Mucosa of stomach (tissue), 1 donor: ENCODE measurements at regions not wholly inside any gene's neighbourhood (a gene's known extent, or its start where the extent isn't known, plus 50 kb on each side); places are given as distances from the start of the nearest gene placed in this dataset.

Source experiments
- H3K27me3 ChIP-seq: one replicate; pipeline ENCODE4 v1.7.0; 2013; ENCODE audit warnings: mild to moderate bottlenecking, low read length; ENCODE audit not compliant: control insufficient read depth, insufficient read depth
- H3K36me3 ChIP-seq: one replicate; pipeline ENCODE4 v1.7.0; 2013; ENCODE audit warnings: low read length; ENCODE audit not compliant: control insufficient read depth, insufficient read depth
- H3K4me1 ChIP-seq: one replicate; pipeline ENCODE4 v1.7.0; 2013; ENCODE audit warnings: mild to moderate bottlenecking, low read length; ENCODE audit not compliant: control insufficient read depth, insufficient read depth
- H3K4me3 ChIP-seq: one replicate; pipeline ENCODE4 v1.7.0; 2013; ENCODE audit warnings: low read length
- H3K9ac ChIP-seq: one replicate; pipeline ENCODE4 v1.7.0; 2013; ENCODE audit warnings: mild to moderate bottlenecking, low read length, moderate library complexity
- H3K9me3 ChIP-seq: one replicate; pipeline ENCODE4 v1.7.0; 2013; ENCODE audit warnings: mild to moderate bottlenecking, low read length, moderate library complexity; ENCODE audit not compliant: control insufficient read depth
- donor health status: Pancreatic carcinoma.

DNA sequence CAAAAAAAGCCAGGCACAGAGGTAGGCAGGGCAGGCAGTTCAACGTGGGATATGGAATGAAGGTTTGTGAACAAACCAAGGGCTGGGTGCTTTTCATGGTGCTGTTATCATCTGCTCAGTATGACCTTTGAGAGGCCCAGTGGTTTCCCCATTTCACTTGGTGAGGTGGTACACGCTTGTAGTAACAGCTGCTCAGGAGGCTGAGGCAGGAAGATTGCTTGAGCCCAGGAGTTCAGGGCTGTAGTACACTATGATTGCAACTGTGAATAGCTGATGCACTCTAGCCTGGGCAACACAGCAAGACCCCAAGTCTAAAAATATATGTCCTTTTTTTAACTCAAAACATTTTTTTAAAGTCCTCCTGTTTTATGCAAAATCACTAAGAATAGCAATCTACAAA is 174.8 kb downstream of the ENC1 start:
- Histone ChIP-seq H3K36me3 (no peaks in the 10 kb centered on the region), H3K4me3 (no peak overlapping the region), H3K9ac (no peak overlapping the region), H3K27me3 (no peaks in the 10 kb centered on the region), H3K4me1 (no peaks in the 10 kb centered on the region), H3K9me3 (no peaks in the 10 kb centered on the region)

DNA sequence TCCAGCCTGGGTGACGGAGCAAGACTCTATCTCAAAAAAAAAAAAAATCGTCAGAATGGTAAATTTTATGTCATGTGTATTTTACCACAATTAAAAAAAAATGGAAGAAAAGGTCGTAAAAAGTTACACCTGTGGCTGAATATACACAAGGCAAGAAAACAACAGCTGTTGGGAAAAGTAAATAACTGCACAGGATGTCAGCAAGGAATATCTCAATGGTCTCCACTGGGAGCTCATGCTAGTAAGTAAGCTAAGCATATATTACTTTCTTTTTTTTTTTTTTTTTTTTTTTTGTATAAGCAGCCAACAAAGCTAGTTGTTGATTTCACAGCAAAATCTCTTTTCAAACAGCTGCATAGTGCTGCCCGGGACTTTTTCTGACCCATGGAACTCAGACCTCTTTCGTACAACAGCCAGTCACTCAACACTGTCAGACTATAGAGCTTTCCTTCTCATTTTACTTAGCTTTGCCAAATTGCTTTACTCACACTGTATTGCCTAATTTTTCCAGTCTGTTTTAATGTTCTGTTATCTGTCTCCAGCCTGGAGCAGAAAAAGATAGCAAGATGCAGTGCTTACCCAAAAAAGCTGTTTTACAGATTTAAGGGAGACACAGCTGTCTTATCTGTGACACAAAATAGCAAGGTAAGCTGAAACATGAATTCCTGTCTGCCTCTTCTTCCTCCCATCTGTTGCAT is 175.9 kb downstream of the ENC1 start:
- no peaks in the 10 kb centered on the region for H3K27me3 ChIP-seq
- H3K4me1 ChIP-seq, result no peaks in the 10 kb centered on the region

DNA sequence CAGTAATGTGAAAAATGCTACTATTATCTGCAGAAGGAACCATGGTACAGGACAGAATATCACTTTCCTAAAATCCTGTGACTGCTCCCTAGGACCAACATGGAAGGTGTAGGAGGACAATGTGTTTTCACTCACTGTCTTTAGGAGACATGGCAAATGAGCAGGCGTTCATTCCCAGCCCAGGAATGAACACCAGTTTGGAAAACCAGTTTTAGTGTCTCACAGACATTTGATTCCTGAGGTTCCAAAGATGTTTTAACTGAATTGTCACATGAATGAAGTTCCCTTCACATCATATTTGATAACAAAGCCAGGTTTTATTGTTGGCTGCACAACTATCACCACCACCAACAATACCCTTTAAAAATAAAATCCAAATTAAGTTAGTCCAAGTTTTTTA is 178.2 kb downstream of the ENC1 start:
- no peaks in the 10 kb centered on the region for H3K4me1 ChIP-seq
- H3K4me3 ChIP-seq, result no peak overlapping the region
- no peaks in the 10 kb centered on the region for H3K36me3 ChIP-seq
- H3K9me3 ChIP-seq, result no peaks in the 10 kb centered on the region
- H3K27me3 ChIP-seq, result no peaks in the 10 kb centered on the region
- no peak overlapping the region for H3K9ac ChIP-seq

More for the DNA sequence above, 175.9 kb downstream of the ENC1 start:
- H3K4me3 ChIP-seq, result no peak overlapping the region
- H3K9me3 ChIP-seq, result no peaks in the 10 kb centered on the region
- no peaks in the 10 kb centered on the region for H3K36me3 ChIP-seq
- H3K9ac ChIP-seq, result no peak overlapping the region

DNA sequence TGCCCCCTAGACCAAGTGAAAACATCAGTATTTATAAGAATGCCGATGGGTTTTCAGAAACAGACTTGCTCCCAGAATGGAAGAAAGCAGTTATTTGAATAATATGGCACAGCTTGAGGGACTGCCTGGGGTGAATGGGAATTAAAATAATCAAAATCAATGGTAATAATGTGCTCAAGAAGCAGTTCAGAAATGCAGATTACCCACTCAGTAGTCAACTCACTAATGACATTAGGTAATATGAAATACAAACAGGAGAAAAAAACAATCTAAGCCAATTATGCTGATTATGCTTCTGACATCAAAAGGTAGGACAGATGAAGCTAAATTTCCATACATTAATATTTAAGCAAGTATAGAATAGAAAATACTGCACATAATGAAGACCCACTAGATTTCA is 179.3 kb downstream of the ENC1 start:
- no peaks in the 10 kb centered on the region for H3K9me3 ChIP-seq
- H3K9ac ChIP-seq, result no peak overlapping the region
- no peaks in the 10 kb centered on the region for H3K4me1 ChIP-seq
- no peaks in the 10 kb centered on the region for H3K27me3 ChIP-seq
- no peak overlapping the region for H3K4me3 ChIP-seq
- H3K36me3 ChIP-seq, result no peaks in the 10 kb centered on the region

DNA sequence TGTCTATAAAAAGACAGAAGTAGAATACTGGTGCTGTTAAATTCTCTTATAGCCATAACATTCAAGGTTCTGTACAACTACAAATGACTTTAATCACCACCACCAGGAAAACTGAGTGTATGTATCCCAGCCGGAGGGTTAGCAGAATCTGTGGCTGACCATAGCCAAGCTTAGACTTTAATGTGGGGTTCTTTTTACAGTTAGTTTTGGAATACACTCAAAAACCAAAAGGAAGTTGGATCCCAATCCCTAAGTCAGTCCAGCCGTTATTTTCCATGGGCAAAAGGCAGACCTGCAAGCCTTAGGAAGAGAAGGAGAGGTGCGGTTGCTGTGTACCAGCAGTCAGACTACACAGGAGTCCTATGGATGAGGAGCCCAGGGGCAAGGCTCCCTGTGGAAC is 179.8 kb downstream of the ENC1 start:
- H3K9ac ChIP-seq, result no peak overlapping the region
- no peaks in the 10 kb centered on the region for H3K36me3 ChIP-seq
- H3K27me3 ChIP-seq, result no peaks in the 10 kb centered on the region
- no peaks in the 10 kb centered on the region for H3K9me3 ChIP-seq
- no peak overlapping the region for H3K4me3 ChIP-seq
- no peaks in the 10 kb centered on the region for H3K4me1 ChIP-seq

DNA sequence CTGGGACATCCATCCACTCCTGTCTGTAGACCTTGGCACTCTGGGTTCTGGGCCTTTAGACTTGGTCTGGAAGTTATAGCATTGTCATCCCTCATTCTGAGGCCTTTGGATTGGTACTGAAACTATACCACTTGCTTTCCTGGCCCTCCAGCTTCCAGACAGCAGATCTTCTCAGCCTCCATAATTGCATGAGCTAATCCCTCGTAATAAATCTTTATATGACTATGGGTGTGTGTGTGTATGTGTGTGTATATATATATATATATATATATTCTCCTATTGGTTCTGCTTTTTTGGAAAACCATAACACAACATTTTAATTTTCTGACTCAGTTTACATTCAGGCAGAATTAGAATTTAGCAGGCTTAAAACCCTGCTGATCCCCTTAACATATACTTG is 180.5 kb downstream of the ENC1 start:
- Histone ChIP-seq H3K9me3 (no peaks in the 10 kb centered on the region), H3K4me3 (no peak overlapping the region), H3K9ac (no peak overlapping the region), H3K4me1 (no peaks in the 10 kb centered on the region), H3K27me3 (no peaks in the 10 kb centered on the region), H3K36me3 (no peaks in the 10 kb centered on the region)

DNA sequence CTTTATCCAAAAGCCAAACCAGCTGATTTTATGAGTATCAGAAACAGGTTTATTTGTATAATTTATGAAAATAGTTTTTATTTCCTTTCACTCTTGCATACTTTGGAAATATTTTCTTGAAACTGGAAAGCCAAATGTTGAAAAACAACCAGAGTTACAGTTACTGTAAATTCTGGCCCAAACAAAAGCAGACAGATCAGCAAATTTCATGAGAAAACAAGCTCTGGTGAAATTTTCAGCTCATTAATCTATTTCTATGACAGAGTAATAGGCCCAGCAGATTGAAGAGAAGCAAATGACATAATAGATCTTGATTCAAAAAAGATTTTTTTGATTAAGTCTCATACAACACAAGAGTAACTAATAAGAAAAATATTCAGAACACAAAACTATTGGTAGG is 182.7 kb downstream of the ENC1 start:
- Histone ChIP-seq H3K9me3 (no peaks in the 10 kb centered on the region), H3K27me3 (no peaks in the 10 kb centered on the region), H3K9ac (no peak overlapping the region), H3K4me3 (no peak overlapping the region), H3K36me3 (no peaks in the 10 kb centered on the region), H3K4me1 (no peaks in the 10 kb centered on the region)

DNA sequence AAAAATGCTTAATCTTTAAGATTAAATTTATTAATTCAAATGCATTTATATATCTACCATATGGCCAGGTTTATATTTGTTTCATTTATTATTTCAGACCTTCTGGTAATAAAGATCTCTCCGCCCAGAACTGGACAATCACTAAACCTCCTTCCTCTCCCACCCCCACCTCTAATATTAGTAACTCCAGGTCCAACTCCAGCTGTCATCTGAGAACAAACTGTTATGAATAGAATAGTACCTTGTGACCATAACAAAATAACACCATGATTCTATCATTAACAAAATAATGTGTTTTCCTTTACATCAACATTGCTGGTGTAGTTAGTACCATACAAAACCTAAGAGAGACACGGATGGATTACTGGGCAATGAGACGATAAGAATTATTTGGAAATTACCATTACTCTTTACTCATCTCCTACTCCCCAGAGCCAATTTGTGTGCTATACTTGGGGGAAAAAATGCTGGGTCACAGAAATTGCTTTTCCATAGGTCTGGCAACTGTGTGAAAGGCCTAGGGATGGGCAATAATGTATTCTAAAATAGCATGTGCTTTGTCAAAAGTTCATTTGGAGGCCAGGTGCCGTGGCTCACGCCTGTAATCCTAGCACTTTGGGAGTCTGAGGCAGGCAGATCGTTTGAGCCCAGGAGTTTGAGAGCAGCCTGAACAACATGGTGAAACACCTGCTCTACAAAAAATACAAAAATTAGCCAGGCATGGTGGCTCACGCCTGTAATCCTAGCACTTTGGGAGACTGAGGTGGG is 186.1 kb downstream of the ENC1 start:
- Histone ChIP-seq H3K4me3 (no peak overlapping the region), H3K9me3 (no peaks in the 10 kb centered on the region), H3K4me1 (no peaks in the 10 kb centered on the region), H3K27me3 (no peaks in the 10 kb centered on the region), H3K9ac (no peak overlapping the region), H3K36me3 (no peaks in the 10 kb centered on the region)

DNA sequence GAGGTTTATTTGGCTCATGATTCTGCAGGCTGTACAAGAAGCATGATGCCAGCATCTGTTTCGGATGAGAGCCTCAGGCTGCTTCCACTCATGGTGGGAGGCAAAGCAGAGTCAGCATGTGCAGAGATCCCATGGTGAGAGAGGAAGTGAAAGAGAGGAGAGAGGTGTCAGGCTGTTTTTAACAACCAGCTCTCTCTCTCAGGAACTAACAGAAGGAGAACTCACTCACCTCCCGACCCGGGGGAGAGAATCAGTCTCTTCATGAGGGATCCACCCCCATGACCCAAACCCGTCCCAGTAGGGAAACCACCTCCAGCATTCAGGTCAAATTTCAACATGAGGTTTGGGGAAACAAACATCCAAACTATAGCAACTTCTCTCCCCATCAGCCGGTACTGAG is 187.7 kb downstream of the ENC1 start:
- H3K4me3 ChIP-seq, result no peak overlapping the region
- H3K4me1 ChIP-seq, result no peaks in the 10 kb centered on the region
- no peaks in the 10 kb centered on the region for H3K27me3 ChIP-seq
- H3K9ac ChIP-seq, result no peak overlapping the region
- no peaks in the 10 kb centered on the region for H3K36me3 ChIP-seq
- H3K9me3 ChIP-seq, result no peaks in the 10 kb centered on the region

DNA sequence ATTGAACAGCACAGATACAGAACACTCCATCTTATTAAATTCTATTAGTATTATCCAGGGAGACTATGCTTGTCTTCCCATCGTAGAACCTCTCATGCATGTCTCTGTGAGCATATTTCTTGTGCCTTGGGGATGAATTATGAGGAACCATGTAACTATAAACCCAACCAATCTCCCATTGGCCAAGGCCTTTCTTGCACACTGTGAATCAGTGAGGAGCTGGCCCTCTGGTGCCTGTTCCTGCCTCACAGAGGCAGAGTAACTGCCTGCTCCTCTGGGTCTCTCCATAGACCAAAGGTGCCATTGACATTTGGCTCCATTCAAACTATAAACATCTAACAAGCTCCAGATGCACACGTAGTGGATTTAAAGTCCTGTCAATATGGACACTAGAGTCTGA is 190.4 kb downstream of the ENC1 start:
- H3K9ac ChIP-seq, result no peak overlapping the region
- H3K4me1 ChIP-seq, result no peaks in the 10 kb centered on the region
- H3K4me3 ChIP-seq, result no peak overlapping the region
- no peaks in the 10 kb centered on the region for H3K27me3 ChIP-seq
- H3K36me3 ChIP-seq, result no peaks in the 10 kb centered on the region
- no peaks in the 10 kb centered on the region for H3K9me3 ChIP-seq

DNA sequence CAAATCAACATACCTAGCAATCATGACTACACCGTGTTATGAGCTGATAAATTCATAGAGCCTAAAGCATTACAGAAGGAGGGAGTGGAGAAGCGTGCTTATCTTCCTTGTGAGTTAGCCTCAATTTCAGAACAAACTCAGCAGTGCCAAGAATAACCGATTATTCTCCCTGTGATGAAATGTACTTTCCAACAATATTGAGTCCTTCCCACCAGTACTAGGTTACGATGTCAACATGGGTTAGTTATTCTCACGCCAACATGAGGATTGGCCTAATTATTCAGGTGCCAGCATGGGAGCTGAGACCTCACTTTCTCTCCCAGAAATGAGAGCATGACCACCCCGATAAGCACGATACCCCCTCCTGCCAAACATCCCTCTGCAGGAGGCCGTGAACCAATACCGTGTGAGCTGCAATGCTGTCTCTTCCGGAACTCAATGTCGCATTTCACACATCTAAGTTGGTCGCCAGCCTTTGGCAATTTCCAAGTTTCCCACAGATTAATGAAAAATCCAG is 193.7 kb downstream of the ENC1 start:
- H3K4me1 ChIP-seq, result no peaks in the 10 kb centered on the region
- no peaks in the 10 kb centered on the region for H3K9me3 ChIP-seq
- no peaks in the 10 kb centered on the region for H3K36me3 ChIP-seq
- H3K9ac ChIP-seq, result no peak overlapping the region
- no peaks in the 10 kb centered on the region for H3K27me3 ChIP-seq
- H3K4me3 ChIP-seq, result no peak overlapping the region

DNA sequence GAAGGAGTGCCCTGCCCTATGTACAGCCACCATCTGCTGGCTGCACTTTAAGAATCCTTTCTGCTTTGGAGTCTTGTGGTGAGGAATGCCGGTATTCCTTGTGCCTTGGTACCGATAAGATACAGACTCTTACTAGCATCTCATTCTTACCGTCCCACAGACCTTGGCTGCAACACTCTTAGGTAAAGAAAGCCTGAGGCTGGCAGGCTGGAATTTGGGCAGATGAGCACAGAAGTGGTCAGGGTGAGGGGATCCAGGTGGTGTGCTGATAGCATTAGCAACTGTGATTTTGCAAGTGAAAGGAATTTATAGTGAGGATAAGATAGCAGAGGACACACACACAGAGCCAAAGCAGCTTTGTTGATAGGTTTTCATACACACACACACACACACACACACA is 198.1 kb downstream of the ENC1 start:
- no peak overlapping the region for H3K4me3 ChIP-seq
- H3K9me3 ChIP-seq, result no peaks in the 10 kb centered on the region
- no peaks in the 10 kb centered on the region for H3K4me1 ChIP-seq
- H3K9ac ChIP-seq, result no peak overlapping the region
- no peaks in the 10 kb centered on the region for H3K36me3 ChIP-seq
- H3K27me3 ChIP-seq, result no peaks in the 10 kb centered on the region
